ENCODE measurements at regions not wholly inside any gene's neighbourhood (a gene's known extent, or its start where the extent isn't known, plus 50 kb on each side); places are given as distances from the start of the nearest gene placed in this dataset.
"Not testable (repeated sequence)": the region's sequence is repeated elsewhere in the genome, so short reads cannot be mapped to it uniquely, and the experiment has no call there.

DNA sequence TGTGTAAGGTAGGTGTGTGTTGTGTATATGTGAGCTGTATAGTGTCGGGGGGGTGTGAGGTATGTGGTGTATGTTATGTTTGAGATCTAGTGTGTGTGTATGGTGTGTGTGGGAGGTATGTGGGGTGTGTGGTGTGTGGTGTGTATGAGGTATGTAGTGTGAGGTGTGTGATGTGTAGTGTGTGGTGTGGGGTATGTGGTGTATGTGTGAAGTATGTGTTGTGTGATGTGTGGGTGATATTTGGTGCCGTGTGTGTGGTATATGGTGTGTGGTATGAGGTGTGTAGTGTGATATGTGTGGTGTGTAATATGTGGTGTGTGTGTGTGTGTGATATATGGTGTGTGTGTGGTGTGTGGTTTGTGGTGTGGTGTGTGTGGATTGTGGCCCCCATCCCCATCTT, 4451.2 kb upstream of the TPTE start:
- not testable (repeated sequence) for TF ChIP-seq POLR2A (IDR thresholded peaks at IDR 0.05)
- TF ChIP-seq, protein P1, sequence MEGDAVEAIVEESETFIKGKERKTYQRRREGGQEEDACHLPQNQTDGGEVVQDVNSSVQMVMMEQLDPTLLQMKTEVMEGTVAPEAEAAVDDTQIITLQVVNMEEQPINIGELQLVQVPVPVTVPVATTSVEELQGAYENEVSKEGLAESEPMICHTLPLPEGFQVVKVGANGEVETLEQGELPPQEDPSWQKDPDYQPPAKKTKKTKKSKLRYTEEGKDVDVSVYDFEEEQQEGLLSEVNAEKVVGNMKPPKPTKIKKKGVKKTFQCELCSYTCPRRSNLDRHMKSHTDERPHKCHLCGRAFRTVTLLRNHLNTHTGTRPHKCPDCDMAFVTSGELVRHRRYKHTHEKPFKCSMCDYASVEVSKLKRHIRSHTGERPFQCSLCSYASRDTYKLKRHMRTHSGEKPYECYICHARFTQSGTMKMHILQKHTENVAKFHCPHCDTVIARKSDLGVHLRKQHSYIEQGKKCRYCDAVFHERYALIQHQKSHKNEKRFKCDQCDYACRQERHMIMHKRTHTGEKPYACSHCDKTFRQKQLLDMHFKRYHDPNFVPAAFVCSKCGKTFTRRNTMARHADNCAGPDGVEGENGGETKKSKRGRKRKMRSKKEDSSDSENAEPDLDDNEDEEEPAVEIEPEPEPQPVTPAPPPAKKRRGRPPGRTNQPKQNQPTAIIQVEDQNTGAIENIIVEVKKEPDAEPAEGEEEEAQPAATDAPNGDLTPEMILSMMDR (IDR thresholded peaks at IDR 0.05) = not testable (repeated sequence)

Measured in body of pancreas (tissue), 4 donors.